GM19239 (cell line): ENCODE measurements at regions not wholly inside any gene's neighbourhood (a gene's known extent, or its start where the extent isn't known, plus 50 kb on each side); places are given as distances from the start of the nearest gene placed in this dataset.
"Not testable (repeated sequence)": the region's sequence is repeated elsewhere in the genome, so short reads cannot be mapped to it uniquely, and the experiment has no call there.

ENCODE experiments used
- DNase-seq: peaks from one replicate; pipeline ENCODE4 v3.0.0; 2011; ENCODE audit warnings: low spot score; ENCODE audit not compliant: insufficient read length
- FAIRE-seq: peaks from 2 replicates; lab custom pipeline; 2011; peaks lifted over from hg19 to GRCh38; lab: Jason Lieb, UNC

DNA sequence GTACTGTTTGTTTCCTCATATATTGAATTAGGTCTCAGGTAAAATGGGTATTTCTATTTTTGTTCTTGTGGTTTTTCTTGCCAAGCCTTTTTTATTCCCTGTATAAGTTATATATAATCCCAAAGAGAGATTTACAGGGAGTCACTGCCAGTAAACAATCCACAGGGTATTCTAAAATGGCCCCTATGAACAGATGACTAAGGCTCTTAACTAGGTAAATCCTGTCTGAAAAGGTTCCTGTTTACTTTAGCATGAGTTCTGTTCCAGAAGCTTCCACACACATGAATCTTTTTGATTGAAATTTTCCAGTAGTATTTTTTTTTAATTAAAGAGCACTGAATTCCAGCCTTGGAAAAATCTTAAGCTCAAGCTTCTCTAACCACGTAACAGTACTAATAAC is 552.8 kb upstream of the CCDC179 start:
- no peak for DNase-seq
- FAIRE-seq, result no peak

DNA sequence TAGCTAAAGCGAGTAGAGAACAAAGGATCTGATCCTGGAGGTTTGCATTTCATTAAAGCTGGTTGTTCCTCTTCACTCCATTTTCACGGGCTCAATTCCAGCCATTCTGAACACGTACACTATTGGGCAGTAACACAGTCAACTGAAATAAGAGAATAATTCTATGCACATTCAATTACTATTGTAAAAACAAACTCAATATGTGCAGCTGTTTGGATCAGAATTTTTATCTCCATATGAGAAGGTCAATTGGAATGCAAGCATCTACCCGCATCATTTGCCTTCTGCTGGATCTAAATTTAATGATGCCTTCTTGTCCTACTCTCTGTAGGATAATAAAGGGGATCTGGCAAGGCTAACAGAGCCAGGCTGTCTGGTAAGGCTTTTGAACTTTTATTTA is 562.8 kb upstream of the CCDC179 start:
- FAIRE-seq (no peak), DNase-seq (no peak)

DNA sequence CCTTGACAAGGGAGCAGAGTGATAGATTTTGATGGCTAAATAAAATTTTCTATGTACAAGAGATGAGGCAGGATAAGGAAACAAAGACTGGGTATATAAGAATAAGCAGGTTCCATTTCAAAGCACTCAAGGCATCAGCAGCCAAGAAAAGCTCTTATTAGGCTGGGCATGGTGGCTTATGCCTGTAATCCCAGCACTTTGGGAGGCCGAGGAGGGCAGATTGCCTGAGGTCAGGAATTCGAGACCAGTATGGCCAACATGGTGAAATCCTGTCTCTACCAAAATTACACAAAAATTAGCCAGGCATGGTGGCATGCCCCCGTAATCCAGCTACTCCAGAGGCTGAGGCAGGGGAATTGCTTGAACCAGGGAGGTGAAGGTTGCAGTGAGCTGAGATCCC is 563.4 kb upstream of the CCDC179 start:
- FAIRE-seq (no peak), DNase-seq (no peak)

DNA sequence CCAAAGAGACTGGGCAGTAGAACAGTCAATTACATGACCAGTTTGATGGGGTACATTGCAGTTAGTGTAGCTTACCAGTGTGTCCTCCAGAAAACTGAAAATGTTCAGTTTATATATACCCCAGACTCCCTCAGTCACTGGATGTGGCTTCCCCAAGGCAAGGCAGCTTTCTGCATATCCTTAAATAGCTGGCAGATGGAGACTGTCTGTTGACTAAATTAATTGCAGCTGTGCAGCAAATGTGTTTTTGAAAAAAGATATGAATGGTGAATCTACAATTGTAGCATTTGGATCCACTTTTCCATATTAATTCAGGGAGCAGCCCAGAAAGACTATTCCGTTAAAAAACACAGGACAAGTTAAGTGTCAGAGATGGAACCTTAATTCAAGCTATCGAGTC is 565.1 kb upstream of the CCDC179 start:
- DNase-seq, result no peak
- FAIRE-seq, result no peak

DNA sequence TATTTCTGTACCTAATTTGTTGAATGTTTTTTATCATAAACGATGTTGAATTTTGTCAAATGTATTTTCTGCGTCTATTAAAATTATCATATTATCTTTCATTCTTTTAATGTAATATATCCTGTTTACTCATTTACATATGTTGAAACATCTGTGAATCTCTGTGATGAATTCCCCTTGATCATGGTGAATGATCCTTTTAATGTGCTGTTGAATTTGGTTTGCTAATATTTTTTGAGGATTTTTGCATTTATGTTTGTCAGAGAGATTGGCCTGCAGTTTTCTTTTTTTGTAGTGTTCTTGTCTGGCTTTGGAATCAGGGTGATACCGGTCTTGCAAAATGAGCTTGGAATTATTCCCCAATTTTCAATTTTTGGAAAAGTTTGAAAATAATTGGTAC is 569.3 kb upstream of the CCDC179 start:
- no peak for FAIRE-seq
- DNase-seq, result no peak

DNA sequence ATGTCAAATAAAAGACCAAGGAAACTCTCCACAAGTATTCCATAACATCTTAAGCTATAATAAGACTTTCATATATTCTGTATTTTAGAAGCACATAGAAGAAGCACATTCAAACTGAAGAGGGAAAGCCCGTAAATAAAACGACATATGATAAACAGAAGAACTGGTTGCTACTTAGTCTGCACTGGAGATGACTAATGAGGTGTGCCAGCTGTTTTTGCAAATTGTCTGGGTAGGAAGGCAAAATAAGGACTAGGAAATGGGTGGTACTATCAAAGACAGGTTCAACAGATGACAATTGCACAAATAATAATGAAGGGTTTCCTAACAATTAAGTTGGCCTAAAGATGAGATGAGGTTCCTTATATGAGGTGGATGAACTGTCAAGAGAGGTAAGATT is 593.2 kb upstream of the CCDC179 start:
- no peak for DNase-seq
- FAIRE-seq, result no peak

DNA sequence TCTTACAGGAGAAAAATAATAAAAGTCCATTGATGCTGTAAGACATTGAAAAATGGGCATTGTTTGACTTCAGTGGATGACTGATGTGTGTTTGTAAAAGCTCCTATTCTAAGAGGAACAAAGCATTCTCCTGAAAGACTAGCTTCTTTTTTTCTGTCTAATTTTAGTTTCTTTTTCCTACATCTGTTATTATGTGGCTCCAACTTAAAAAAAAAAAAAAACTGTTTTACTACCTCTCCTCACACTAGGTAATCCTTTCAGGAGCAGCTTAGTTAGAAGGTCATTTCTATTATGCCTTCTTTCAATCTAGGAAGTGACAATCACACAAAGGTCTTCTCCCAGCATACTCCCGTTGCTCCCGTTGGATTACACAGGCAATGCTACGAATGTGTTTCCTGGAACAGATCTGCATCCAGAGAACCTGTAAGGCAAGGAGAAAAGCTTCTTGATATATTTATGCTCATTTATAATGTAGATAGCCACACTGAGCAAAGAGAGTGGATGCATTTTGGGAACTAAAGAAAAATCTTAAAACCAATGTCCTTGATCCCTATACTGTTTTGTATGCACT is 595.1 kb upstream of the CCDC179 start:
- DNase-seq, result no peak
- no peak for FAIRE-seq

DNA sequence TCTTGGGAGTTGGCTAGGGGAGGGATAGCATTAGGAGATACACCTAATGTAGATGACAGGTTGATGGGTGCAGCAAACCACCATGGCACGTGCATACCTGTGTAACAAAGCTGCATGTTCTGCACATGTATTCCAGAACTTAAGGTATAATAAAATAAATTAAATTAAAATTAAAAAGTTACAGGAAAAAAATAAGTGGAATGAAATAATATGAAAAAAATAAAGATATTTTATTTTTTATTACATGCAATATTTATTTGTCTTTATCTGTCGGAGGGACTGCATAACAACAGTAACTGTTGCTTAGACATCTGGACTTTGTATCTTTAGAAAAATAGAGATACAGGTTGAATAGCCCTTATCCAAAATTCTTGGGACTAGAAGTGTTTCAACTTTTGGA is 597.4 kb upstream of the CCDC179 start:
- no peak for DNase-seq
- FAIRE-seq, result no peak

DNA sequence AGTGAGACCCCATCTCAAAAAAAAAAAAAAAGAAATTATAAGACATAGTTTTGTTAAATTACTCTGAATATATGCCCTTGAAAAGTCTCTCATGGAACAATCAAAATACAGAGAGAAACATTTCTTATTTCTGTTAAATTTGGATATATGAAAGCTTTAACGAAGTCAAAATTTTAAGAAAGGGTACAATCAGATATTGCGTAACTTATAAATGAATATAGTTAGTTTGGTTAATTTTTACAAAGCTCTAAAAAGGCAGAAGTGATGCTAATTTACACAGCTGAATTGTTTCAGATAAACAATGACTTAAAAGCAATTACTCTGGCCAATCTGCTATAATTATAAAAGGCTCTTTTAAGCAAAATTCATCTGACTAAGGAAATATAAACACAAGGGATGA is 611.6 kb upstream of the CCDC179 start:
- no peak for FAIRE-seq
- DNase-seq, result no peak

DNA sequence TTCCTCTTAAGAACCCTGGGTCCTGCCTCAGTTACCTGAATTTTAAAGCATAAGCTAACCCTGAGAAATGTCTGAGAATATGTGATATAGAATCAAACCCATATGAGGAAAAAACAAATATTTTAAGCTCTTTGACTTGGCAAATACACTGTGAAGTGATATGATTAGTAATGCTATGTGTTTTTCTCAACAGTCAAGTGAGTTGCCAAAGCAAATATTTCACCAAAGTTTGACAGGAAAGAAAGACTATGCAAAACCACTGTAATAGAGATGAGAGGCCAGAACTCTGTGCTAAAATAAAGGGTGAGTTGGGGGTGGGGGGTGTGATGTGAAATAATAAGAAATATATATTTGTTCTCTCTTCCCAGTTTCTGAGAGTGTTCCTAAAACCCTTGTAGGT is 613.5 kb upstream of the CCDC179 start:
- FAIRE-seq (no peak), DNase-seq (no peak)

DNA sequence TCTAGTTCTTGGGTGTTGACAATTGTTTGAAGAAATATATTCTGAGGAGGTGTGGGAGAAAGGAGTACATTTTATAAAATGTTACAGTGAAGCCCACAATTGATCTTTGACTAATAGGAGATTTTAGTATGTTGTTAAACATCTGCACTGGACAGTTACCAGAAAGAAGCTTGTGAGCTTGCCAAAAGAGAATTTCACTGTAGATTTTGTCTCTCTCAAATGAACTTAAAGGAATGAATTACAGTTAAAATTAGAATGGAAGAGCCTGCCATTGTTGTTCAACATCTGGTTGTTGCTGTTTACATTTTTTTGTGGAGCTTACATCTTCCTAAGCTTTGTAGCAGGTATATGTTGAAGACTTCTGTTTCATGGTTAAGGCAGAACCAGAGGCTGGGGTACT is 620.5 kb upstream of the CCDC179 start:
- no peak for DNase-seq
- no peak for FAIRE-seq

DNA sequence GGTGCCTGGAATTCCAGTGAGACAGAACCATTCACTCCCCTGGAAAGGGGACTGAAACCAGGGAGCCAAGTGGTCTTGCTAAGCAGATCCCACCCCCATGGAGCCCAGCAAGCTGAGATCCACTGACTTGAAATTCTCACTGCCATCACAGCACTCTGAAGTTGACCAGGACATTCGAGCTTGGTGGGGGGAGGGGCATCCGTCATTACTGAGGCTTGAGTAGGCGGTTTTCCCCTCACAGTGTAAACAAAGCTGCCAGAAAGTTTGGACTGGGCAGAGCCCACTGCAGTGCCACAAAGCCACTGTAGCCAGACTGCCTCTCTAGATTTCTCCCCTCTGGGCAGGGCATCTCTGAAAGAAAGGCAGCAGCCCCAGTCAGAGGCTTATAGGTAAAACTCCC is 623.9 kb upstream of the CCDC179 start:
- not testable (repeated sequence) for FAIRE-seq, DNase-seq

DNA sequence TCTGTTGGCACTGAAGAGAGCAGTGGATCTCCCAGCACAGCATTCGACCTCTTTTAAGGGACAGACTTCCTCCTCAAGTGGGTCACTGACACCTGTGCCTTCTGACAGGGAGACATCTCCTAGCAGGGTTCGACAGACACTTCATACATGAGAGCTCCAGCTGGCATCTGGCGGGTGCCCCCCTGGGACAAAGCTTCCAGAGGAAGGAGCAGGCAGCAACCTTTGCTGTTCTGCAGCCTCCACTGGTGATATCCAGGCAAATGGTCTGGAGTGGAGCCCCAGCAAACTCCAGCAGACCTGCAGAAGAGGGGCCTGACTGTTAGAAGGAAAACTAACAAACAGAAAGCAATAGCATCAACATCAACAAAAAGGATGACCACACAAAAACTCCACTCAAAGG is 624.3 kb upstream of the CCDC179 start:
- not testable (repeated sequence) for DNase-seq, FAIRE-seq

DNA sequence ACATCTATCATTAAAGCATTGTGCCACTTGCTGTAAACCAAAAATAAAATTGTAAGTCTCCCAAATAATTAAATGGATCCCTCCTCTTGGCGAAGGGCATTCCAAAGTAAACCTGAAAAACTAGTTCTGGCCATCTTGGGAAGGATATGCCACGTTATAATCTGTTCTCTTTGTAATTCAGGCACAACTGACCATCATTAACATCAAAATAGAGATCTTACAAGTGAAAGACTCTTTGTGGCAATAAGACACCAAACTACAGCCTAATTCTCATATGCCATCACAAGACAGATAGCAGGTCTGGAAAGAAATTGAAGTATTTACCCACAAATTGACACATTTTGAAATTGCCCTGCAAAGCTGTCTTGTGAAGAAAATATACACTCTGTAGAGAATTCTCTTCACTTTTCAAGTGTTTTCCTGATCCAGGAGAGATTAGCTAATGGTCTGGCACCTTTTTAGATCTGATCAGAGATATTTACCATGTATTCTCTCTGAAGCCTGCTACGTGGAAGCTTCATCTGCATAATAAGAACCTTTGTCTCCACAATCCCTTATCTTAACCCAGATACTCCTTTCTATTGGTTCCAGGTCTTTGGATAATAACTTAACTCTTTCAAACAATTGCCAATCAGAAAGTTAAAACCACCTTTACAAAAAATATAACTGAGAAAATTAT is 630.4 kb upstream of the CCDC179 start:
- FAIRE-seq (no peak), DNase-seq (no peak)

DNA sequence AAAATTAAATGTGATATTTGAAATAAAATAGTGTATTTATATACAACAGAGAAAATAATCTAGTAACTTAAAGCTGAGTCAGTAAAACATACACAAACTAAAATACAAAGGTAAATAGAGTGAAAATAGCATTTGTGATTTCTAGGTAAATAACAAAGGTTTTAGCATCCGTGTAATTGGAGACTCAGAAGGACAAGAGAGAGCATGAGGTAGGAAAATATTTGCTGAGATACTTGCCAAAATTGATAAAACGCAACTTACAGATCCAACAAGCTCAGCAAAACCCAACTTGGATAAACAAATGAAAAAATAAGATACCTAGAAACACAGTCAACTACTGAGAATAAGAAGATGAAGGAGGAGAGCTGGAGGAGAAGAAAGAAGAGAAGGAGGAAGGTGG is 634.7 kb upstream of the CCDC179 start:
- DNase-seq (no peak), FAIRE-seq (no peak)

DNA sequence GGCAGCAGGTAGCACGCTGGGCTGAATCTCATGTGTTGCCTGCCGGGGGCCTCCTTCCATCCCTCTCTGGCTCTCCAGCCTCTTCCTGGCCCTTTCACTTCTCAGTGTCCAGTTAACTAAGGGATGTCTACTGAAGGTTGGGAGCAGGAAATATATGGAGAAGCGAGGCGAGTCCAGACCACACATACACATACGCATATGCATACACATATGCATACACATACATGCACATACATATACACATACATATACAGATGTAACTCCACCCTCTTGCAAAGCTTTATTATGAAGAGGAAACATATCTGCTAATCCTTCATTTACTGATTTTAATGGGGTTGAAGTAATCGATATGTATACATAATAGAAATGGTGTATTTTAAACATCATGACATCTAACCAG is 636.1 kb upstream of the CCDC179 start:
- FAIRE-seq, result no peak
- DNase-seq, result no peak

DNA sequence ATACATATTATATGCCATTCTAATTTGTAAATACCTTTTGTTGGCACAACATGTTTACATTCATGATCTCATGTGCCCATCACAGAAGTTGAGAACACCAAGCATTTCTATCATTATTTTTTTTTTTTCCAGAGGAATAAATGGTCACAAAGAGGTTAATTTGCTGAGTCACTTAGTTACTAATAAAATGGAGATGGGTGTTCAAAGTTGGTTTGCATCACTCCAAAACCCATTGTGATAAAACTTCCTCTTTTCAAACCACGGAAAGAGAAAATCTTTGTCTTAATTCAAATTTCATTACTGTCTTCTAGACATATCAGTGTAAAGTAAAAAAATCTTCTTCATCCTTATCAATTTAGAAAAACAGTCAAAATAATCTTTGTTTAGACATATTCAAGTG is 636.8 kb upstream of the CCDC179 start:
- FAIRE-seq, result no peak
- DNase-seq, result no peak

DNA sequence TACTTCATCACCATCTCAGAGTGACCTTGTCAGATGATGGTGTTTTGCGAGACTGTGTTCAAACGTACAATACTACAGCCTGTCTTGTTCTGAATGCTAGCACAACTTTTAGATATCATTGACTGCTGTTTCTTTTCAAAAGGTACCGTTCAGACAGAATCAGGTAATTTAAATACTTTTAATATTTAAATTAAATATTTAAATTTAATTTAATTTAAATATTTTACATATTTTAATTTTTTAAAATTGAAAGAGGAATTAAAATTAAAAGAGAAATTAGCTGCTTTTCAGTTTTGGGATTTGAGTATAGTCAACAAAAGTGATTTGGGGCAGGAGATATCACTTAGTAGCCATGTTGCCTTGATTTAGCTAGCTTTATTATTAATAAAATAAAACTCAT is 642.1 kb upstream of the CCDC179 start:
- DNase-seq, result no peak
- FAIRE-seq, result no peak

DNA sequence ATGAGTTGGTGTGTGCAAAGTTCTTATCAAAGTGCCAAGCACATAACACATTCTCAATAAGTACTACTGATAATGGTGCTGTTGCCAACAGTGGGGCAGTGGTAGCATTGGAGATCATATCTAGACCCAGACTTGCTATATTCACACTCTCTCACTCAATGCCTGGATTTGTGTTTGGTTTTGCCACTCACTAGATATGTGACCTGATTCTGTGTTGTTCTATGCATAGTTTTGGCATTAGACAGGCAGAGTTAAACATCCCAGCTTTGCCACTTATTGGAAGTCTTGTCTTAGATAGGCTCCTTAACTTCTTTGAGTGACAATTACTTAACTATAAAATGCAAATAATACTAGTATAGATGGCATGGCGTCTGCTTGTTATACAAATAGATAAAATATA is 642.6 kb upstream of the CCDC179 start:
- DNase-seq, result no peak

DNA sequence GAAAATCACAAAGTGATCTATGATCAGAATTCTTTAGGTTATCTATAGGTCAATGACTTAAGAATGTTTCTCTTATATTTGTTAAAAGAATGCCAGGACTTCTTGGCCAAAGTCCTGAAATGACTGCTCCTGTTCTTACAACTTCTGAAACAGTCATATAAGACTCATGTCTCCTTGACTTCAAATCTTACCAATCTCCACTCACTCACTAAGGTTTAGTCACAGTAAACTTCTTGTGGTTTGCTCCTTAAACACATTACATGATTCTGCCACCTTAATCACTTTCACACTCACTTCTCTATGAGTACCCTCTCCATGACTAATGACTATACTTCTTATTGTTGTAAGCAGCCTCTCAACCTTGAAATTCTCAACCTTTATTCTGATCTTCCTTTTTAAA is 648.7 kb upstream of the CCDC179 start:
- DNase-seq, result no peak
- no peak for FAIRE-seq

More for the DNA sequence above, 642.6 kb upstream of the CCDC179 start:
- FAIRE-seq, result no peak

DNA sequence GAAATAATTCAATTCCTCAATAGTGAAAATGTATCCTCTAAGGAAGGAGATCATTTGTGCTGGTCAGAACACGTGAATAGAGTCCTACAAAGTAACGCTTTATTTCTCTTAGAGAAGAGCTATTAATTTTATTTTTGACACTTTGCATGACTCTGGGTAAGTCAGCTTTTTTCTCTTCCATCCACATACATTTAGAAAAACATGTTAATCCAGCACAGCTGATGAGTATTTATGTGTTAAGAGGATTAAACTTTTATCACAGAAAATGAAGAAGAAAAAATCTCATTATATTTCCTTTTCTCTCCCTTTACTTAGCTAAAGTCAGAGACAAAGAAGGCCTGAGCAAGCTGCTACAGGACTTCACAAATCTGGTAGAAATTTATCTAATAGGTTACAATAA is 649.5 kb upstream of the CCDC179 start:
- FAIRE-seq, result no peak
- DNase-seq, result no peak

DNA sequence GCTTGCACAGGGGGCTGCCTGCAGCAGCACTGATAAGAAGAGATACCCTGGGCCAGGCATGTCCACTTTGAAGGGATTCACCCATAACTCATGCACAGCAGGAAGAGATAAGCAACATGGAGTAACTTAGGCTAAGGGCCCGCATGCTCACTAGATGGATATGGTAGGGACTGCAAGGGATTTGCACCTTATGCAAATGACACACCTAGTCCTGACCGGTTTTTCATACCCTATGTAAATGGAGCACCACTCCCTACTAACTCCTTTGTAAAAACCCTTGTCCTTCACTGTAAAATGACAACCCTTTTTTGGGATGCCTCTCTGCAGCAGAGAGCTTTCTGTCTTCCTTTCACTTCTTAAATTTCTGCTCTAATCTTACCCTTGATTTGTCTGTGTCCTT is 658.9 kb upstream of the CCDC179 start:
- FAIRE-seq, result no peak
- no peak for DNase-seq
